Keratinocyte (primary cell): ENCODE measurements at regions not wholly inside any gene's neighbourhood (a gene's known extent, or its start where the extent isn't known, plus 50 kb on each side); places are given as distances from the start of the nearest gene placed in this dataset.

Source experiments
- CTCF ChIP-seq, 3 experiments: IDR thresholded peaks in 1 of 3; conservative IDR thresholded peaks in 1 of 3; optimal IDR thresholded peaks in 1 of 3; 2 replicates in 2 of 3; 3 replicates in 1 of 3; pipeline versions ENCODE3 to v1.5.1; 2011; ENCODE audit warnings: low read length in 3 of 3, mild to moderate bottlenecking in 3 of 3, moderate library complexity in 2 of 3, control low read depth in 1 of 3, inconsistent platforms in 1 of 3; ENCODE audit not compliant: insufficient read depth in 2 of 3; ENCODE audit errors: extremely low read depth in 1 of 3
- EZH2 ChIP-seq: IDR thresholded peaks from one replicate; pipeline ENCODE4 v1.6.1; 2012; ENCODE audit warnings: inconsistent platforms, mild to moderate bottlenecking, low read length, moderate library complexity

GRCh38 chr12:71277866-71278265 is 120.1 kb upstream of the TSPAN8 start:
- TF ChIP-seq CTCF (optimal IDR thresholded peaks at IDR 0.05 in 1 of 3, IDR thresholded peaks at IDR 0.05 in 1 of 3, conservative IDR thresholded peaks at IDR 0.05 in 1 of 3; ENCODE audit: extremely low read depth in 1 of 3, insufficient read depth in 2 of 3, low read length in 3 of 3), result no peak
- no peak for TF ChIP-seq EZH2
